ENCODE measurements at regions not wholly inside any gene's neighbourhood (a gene's known extent, or its start where the extent isn't known, plus 50 kb on each side); places are given as distances from the start of the nearest gene placed in this dataset.
"Not testable (repeated sequence)": the region's sequence is repeated elsewhere in the genome, so short reads cannot be mapped to it uniquely, and the experiment has no call there.

DNA sequence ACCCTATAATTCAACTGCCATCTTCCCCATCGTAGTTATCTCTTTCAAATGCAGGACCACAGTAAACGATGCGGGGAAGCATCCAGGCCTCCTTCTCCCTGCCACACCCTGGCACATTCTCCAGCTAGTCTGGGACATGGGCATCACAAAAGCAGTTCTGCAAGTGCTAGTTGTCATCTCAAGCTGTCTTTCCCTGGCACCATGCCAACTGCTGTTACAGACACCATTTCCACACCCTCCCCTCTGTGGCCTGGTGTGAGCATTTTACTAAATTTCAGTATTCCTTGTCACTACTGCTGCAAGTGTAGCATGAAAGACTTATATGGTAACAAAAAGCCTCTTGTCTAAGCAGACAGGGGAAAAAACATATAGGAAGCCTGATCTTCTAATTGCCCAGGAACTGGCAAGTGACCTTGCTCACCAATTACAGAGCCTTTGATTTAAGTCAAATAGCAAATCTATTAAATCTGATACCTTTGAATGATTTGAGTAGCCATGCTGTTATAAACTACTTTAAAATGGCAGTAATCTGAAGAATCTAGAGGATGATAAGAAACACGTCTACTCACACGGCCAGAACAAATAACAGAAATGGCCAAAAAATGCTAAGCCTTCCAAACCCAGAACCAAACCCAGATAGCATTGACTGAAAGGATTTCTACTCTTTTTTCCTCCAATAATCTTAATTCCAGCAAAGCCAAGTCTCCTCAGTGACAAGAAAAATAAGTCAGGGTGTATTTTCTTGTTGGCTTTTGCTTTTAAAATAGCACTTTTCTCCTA, 179.0 kb downstream of the NUFIP1 start:
- no peak for DNase-seq

DNA sequence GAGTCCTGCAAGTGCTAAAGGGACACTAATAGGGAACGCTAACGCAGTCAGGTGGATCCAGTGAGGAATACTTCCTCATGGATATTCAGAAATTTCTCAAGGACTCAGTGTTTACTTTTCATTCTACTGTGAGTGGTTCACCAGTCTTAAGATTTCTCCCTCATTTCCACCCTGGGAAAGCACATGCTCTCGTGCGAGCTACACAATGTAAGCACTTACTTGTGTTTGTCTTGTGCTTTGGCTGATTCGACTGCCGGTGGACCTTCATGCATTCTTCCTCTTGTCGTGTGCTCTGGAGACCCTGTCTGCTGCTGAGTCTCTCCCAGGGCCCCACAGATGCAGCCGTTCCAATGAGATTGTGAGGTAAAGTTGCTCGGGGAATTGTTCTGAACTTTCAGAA, 180.1 kb downstream of the NUFIP1 start:
- no peak for DNase-seq

DNA sequence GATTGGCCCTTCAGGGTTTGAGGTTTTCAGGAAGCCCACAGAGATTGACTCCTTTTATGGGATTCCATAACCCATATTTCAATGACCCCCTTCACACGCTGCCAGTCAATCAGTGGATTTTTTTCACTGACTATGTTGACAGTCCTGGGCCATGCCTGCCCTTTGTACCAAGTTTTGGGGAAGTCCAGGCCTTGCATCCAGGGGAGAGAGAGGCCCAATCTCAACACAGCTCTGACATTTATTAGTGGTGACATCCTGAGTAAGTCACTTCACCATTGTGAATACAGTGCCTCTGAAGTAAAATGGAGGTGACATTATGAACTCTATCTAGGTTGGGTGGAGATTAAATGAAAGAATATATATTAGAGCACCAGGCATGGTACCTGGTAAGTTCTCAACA, 181.1 kb downstream of the NUFIP1 start:
- DNase-seq, result no peak

DNA sequence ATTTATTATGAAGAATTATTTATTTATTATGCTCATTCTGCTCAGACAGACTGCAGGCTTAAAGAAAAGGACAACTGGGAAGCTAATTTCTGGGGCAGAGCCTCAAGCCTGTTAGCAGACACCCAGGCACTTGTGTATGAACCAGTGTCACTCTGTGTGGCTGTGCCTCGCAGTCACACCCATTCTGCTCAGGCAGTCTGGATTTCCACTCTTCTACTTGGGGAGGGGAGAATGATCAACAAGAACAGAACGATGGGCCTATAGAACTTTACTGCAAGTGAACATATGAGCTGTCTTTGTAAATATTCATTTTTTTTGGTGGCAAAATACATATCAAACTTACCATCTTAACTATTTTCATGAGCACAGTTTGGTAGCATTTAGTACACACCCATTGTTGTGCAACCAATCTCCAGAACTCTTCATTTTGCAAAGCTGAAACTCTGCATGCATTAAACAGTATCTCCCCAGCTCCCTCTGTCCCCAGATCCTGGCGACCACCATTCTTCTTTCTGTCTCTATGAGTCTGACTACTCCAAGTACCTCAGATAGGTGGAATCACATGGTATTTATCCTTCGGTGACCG, 181.7 kb downstream of the NUFIP1 start:
- no peak for DNase-seq

DNA sequence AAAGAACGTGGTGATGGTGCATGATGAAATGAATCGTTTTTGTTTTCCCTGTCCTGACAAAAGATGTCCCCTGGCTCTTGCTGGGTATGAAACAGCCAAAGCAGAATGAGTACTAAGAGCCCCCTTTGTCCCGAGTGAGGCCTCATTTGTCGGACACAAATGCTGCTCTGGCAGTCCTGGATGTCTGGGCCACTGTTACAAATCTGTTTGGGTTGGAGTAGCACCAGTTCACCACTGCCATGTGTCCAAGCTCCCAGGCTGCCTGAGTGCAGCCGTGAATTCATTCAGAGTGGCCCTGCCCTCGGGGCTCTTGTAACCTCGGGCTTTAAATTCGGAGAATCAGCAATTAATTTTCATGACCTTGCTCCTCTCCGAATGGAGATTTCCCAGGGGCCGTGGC, 182.4 kb downstream of the NUFIP1 start:
- DNase-seq, result no peak

DNA sequence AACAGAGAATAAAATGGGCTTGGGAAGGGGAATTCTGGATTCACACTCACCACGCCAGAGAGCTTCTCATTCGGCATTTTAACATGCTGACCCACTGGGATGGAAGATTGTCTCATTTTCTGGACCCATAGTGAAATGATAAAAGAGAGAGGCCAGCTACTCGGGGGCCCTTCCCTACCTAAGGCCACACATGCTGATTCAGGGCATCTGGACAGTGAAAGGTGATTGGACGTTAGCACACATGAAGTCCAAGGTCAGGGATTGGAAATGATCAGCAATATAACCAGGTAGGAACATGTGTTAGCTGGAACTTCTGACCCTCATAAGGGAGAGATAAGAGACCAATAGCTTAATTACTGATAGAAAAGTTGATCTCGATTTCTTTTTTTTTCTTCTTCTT, 183.7 kb downstream of the NUFIP1 start:
- no peak for DNase-seq

DNA sequence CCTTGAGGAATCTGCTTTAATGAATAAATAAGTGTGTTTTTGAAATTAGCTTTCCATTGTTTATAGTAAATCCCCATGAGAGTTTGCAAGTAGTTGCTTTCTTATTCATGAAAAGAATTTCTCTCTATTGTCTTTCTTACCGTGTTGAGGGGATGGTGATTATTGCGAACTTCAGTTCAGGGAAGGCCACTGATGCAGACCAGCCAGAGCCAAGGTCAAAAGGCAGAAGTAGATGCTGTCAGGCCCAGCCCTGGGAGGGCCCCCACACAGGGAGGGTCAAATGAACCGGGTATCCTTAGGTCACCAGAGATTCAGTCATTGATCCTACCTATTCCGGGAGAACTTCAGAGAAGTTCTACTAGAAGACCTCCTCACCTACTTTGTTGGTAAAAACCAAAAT, 185.9 kb downstream of the NUFIP1 start:
- DNase-seq, result no peak

DNA sequence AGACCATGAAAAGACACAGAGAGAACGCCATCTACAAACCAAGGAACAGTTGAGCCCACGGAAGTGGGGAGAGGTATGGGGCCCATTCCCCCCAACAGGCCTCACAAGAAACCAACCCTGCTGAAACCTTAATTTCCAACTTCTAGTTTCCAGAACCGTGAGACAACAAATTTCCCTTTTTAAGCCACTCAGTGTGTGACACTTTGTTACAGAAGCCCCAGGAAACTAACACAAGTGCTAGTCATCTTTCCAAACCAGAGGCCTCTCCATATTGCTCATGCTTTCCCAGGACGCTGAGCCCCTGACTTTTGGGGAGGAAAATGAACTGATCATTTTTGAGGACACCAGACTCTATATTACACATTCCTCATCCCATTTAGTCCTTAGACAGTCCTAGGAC, 186.8 kb downstream of the NUFIP1 start:
- no peak for DNase-seq

DNA sequence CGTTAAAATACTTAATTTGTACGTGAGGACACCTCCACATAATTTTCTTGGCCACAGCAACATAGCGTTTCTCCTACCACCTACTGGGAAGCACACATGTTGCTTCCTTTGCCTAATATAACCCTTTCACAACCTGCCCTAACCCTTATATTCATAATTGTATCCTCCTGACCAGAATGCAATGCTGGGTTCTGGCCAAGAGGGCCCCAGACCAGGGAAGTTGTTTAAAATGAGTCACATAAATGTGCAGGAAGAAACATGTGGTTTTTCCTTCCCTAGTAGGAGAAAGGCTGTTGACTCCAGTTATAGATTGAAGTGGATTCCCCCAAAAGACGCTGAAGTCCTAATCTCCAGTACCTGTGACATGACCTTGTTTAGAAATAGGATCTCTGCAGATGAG, 187.3 kb downstream of the NUFIP1 start:
- no peak for DNase-seq

DNA sequence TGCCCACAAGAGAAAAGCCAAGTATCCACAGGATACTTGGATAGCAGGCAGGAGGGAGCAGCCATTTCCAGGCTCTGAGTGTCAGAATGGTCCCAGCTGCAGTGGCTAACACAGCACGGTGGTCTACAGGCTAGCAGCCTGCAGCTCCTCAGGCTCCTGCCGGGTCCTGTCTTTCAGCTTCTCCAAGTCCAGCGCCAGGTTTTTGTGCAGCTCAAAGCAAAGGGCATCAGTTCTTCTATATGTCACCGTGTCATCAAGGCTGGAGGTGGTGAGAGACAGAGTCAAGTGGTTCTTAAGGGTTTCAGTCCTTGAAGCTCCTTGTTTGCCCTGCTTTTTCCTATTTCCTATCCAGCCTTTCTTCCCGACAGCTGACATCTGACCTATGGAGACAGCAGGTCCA, 188.6 kb downstream of the NUFIP1 start:
- DNase-seq, result no peak

DNA sequence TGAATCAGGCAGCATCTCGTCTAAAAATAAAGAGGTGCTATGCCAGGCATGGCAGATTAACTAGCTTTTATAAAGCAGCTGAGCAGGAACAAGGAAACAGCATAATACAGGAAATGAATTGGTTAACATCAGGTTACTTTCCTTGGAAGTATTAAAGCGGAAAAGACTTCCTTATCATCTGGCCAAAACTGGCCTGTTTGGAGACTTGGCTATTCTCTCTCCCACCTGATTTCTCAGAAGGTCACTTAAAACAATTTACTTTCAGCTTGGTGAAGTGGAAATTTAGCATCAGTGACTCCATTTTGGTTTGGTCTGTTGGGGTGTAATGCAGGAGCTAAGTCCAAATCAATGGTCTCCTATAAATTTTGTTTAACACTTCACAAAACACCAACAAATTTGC, 191.6 kb downstream of the NUFIP1 start:
- DNase-seq, result no peak

DNA sequence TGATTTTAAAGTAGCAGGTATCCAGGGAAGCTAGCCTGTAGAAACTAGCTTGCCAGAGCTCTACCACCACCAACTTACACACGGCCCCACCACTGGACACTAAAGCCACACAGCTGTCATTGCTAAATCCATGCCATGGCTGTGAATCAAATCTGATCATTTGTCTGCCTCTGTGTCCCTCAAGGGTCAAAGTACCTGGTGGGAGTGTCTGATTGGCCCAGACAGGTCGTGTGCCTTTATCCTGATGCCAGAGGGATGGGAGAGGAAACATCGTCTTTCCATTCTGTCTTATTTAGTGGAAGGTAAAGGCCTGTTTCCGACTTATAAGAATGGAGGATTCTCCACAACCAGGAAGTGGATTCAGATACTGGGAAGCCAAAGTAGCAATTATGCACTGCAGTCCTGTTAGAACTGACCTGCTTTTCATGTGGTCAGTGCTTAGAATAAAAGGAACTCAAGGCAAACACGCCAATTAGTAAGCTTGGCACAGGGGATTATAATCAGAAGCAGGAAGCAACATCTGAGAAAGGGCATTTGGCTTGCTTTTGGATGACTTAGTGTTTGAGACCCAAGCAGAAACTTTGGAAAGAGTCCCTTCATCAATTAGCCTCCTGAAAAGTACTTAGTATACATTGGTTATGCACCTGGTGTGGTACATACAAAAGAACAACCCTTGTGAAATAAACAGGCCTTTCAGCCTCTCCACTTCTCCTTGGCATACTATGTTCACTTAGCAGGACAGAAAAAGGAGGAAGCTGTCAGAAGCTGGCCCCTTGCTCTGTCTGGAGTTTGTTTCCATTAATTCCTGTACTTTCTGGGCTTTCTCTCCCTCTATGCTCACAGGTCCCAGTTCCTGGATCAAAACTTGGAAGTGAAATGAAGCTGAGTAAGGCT, 192.4 kb downstream of the NUFIP1 start:
- peak; percentile 41 for DNase-seq

DNA sequence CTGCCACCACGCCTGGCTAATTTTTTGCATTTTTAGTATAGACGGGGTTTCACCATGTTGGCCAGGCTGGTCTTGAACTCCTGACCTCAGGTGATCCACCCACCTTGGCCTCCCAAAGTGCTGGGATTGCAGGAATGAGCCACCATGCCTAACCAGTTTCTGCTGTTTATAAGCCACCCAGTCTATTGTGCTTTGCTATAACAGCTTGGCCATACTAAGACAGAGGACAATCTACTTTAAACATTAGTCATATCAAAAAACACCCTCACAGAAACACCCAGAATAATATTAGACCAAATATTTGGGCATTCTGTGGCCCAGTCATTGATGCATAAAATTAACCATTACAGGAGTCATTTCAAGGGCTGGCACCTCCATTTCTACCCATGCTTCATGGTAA, 193.2 kb downstream of the NUFIP1 start:
- DNase-seq, result not testable (repeated sequence)

DNA sequence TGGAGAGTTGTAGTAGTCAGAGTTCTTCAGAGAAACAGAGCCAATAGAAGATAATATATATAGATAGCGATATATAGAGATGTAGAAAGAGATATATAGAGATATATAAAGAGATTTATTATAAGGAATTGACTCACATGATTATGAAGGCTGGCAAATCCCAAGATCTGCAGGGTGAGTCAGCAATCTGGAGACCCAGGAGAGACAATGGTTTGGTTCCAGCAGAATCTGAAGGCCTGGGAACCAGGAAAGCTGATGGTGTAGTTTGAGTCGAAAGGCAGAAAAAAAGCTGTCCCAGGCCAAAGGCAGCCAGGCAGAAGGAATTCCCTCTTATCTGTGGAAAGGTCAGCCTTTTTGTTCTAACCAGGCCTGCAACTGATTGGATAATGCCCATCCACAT, 194.1 kb downstream of the NUFIP1 start:
- no peak for DNase-seq

DNA sequence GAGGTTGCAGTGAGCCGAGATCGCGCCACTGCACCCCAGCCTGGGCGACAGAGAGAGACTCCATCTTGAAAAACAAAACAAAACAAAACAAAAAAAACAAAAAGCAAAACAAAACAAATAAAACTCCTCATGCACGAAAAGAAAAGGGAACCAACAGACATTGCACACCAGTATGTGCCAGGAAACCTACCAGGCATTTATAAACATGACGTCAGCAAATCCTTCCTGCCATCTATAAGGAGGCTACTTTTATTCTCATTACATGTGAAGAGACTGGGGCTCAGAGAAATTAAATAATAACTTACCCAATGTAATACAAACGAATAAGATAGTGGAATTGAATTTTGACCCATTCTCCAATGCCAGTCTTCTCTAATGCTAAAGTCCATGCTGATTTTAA, 197.2 kb downstream of the NUFIP1 start:
- no peak for DNase-seq

DNA sequence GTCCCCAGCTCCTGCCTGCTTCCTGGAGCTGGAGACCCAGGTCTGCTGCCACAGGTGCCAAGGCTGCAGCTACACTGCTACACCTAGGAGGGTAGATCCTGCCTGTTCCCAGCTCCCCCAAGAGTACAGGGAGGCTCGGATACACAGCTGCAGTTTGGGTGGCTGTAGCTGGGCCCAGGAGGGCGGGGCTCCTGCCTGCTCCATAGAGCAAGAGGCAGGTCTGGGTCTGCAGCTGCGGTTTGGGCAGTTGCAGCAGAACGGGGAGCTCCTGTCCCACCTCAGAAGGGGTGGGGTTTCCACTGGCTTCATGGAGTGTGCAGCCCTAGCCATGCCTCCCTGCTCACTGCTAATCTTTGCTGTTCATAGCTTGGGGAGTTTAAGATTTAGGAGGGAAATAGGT, 199.0 kb downstream of the NUFIP1 start:
- DNase-seq, result no peak

DNA sequence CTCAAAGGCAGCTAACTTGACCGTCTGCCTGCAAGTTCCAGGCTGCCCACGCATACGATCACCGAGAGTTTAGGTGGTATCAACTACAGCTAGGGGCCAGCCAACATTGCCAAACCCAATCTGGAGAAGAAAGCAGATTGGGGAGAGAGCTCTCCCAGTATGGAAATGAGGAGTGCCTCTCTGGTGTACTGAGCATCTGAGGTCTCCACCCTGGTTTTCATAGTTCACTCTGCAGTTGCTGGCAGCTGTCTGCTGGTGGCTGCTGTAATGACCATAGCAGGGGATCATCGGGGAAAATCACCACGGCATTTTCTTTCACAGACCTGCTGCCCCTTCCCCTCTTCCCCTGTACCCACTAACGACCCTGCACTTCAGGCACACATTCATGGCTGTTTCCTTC, 201.7 kb downstream of the NUFIP1 start:
- no peak for DNase-seq

DNA sequence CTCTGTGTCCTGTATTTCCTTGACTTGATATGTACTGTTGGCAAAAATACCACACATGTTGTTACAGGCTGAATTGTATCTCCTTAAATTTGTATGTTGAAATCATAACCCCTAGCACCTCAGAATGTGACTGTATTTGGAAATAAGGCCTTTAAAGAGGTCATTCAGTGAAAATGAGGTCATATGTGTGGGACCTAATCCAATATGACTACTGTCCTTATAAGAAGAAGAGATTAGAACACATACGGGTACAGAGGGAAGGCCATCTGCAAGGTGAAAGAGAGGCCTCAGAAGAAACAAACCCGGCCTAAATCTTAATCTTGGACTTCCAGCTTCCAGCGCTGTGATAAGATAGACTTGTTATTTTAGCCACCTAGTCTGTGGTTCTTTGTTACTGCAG, 202.5 kb downstream of the NUFIP1 start:
- DNase-seq, result no peak

DNA sequence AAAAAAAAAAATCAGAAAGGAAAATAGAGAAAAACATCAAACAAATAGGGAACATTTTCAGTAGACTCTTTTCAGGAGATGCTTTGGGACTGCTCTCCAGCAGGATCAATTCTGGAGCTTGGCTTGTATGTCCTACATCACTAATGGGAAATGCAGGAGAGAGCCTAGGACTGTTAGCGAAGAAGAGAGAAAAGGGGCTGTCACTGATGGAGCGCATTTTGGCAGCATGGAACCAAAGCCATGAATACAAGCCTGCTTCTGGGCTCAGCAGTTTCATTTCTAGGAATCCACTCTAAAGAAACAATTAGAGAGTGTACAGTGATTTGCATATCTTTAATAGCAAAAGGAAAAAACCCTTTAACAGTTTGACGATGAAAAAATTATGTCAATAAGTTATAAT, 203.9 kb downstream of the NUFIP1 start:
- no peak for DNase-seq

DNA sequence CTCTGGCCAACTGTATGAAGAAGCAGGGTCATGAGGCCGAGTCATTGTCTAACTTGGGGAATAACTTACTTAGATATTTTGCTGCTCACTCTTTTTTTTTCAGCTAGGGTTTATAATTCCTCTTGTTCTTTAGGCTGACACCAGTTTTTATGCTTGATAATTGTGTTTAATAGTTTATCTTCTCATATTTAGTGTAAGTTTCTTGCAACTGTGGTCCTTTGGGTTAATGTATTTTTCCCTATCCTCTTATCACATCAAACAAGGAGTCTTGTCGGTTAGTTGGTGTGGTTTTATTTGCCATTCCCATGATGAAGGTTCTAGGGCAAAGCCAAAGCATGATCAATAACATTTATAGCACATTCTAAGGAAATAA, 204.6 kb downstream of the NUFIP1 start:
- no peak for DNase-seq

DNA sequence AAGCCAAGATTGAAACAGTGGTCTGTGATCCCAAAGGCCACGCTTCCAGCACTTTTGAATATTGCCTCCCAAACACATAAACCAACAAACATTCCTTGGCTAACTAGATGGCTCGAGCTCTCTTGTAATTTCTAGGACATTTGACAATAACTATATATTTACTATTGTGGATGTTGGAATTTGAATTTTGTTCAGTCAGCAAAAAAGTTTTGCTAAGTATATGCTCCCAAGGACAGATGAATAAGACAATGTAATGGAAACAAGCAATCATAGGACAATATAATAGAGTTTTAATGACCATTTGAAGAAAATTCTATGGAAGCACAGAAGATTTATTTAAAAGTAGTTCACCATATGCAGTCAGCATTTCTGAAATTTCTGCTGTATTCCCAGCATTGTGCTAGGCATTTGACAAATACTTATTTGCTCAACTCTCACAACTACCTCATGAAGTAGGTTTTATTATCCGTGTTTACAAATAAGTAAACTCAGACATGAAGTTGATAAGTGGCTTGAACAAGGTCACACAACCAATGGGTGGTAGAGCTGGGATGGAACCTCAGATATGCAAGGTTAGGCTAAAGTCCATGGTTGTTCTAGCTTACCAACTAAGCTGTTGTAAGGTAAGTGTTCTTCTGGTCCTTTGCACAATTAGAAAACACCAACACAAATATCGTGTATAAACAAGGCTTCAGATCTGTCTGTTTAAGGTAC, 205.1 kb downstream of the NUFIP1 start:
- no peak for DNase-seq

DNA sequence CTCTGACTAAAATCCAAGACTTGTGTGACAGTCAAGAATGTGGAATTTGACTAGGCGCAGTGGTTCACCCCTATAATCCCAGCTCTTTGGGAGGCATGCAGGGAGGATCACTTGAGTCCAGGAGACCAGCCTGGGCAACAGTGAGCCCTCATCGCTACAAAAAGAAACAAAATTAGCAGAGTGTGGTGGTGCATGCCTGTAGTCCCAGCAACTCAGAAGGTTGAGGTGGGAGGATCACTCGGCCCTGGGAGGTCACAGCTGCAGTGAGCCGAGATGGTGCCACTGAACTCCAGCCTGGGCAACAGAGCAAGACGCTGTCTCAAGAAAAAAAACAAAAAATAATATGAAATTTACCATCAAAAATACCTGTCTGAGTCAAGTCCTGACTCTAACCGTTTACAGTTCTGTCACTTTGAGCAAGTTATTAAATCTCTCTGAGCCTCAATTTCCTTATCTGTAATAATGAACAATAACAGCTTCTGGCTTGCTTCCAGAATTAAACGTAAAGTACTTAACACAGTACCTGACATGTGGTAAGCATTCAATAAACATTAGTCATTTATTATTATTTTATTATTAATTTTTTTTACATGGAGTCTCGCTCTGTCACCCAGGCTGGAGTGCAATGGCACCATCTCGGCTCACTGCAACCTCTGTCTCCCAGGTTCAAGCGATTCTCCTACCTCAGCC, 204.6 kb upstream of the TSC22D1 start:
- DNase-seq, result no peak

Measured in NCI-H526 treated with DMSO at 0.1 percent for 48 hours (cell line).